ENCODE measurements at regions not wholly inside any gene's neighbourhood (a gene's known extent, or its start where the extent isn't known, plus 50 kb on each side); places are given as distances from the start of the nearest gene placed in this dataset.
"Not testable (repeated sequence)": the region's sequence is repeated elsewhere in the genome, so short reads cannot be mapped to it uniquely, and the experiment has no call there.

DNA sequence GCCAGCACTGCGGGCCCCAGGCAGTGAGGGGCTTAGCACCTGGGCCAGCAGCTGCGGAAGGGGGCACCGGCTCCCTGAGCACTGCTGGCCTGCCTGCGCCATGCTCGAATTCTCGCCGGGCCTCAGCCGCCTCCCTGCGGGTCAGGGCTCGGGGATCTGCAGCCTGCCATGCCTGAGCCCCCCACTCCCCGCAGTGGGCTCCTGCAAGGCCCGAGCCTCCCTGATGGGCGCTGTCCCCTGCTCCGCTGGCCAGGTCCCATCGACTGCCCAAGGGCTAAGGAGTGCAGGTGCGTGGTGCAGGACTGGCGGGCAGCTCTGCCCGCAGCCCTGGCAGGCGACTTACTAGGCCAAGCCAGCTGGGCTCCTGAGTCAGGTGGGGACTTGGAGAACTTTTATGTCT lies 133.3 kb upstream of the LMNTD1 start:
- DNase-seq = no peak

DNA sequence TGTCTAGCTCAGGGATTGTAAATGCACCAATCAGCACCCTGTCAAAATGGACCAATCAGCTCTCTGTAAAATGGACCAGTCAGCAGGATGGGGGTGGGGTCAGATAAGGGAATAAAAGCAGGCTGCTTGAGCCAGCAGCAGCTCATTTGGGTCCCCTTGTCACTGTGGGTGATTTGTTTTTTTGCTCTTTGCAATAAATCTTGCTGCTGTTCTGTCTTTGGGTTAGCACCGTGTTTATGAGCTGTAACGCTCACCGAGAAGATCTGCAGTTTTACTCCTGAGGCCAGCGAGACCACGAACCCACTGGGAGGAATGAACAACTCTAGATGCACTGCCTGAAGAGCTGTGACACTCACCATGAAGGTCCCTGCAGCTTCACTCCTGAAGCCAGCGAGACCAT lies 134.1 kb upstream of the LMNTD1 start:
- DNase-seq = no peak

DNA sequence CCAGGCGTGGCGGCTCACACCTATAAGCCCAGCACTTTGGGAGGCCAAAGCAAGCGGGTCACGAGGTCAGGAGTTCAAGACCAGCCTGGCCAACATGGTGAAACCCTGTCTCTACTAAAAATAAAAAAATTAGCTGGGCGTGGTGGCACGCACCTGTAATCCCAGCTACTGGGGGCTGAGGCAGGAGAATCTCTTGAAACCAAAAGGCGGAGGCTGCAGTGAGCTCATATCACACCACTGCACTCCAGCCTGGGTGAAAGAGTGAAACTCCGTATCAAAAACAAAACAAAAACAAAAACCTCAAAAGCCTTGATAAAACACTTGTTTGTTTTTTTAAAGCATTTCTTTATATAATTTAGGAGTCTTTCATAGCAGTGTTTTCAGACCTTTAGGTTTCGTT lies 135.8 kb upstream of the LMNTD1 start:
- DNase-seq = not testable (repeated sequence)

DNA sequence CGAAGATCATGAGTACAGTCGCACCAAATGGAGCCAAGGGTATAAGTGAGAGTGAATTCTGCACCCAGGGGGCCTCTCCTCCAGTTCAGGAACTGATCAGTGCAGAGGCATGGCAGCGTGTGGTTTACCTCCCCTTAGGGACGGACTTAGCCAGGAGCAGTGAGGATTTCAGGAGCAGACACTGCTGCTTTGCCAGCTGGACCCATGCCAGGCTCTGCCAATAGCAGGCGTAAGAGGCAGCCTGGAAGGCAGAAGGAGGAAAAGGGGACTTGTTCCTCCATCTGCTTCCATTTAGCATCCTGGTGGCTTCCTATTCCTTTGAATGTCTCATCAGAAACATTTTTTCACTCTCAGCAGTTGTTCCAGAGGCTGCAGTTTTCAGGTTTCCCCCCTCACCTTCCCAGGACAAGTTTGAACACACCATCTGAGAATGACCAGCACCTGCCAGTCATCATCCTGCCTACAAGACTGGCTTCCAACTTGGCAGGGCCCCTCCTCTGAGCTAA lies 137.0 kb upstream of the LMNTD1 start:
- peak; percentile 67 for DNase-seq

DNA sequence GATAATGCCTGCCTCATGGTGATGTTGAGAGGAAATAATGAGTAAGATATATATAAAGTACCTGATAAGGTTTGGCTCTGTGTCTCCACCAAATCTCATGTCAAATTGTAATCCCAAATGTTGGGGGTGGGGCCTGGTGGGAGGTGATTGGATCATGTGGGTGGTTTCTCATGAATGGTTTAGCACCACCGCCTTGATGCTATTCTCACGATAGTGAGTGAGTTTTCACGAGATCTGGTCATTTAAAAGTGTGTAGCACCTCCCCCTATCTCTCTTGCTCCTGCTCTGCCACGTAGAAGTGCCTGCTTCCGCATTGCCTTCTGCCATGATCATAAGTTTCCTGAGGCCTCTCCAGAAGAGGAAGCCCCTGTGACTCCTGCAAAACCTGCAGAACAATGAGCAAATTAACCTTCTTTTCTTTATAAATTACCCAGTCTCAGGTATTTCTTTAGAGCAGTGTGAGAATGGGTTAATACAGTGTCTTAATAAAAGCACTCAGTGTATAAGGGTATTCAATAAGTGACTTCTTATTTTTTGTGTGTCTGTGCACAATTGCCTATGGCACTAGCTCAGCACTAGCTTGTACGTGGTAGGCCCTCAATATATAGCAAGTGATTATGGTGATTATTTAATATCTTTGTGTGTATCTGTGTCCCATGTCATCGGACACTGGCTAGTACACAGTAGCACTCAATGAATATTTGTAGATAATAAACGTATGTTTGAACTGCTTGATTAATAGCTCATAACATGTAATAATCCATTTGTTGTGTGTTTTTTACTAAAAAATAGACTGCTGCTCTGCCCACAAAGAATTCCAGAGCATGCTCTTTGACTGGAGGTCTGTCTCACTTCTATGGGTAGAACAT lies 138.1 kb upstream of the LMNTD1 start:
- no peak for DNase-seq

DNA sequence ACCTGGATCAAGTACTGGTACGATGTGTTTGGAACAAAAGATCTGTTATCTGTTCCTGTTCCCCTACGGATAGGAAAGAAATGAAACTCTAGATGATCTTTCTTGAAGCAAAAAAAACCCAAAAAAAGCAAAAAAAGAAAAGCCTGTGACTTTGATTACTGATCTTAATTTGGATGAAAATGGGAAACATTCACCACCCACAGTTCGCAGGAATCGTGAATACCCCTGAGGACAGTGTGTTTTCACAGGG lies 138.7 kb upstream of the LMNTD1 start:
- no peak for DNase-seq

DNA sequence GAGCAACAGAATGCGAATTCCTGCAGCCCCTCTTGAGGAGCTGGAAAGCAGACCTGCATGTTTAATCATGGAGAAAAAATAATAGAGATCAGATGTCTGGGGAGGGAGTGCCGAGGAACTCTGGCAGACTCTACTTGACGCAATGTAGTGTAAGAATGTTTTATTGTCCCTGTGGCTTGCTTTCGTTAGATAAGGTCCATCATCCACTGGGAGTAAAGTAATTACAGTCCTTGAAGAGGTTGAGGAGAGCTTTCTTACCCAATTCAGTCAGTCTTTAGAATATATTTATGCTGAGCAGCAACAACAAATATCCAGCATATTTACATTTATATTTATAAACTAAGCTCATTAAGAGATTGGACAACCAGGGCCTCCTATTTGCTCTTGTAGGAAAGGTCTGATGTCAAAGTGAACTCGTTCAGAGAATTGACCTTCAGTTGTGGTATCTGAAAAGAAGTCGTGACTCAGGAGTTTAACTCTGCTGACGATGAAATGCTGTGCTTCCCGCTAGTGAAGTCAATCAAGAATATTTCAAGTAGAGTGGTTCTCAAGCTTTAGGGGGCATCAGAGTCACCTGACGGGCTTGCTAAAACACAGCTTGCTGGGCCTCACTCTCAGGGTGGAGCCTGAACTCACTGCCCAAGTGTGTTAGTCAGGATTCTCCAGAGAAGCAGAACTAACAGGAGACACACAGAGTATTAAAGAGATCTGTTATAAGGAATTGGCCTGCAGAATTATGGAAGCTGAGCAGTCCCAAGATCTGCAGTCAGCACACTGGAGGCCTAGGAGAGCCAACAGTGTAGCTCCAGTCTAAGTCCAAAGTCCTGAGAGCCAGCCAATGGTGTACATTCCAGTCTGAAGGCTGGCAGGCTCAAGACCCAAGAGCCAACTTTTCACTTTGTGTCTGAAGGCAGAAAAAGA lies 139.3 kb upstream of the LMNTD1 start:
- no peak for DNase-seq

DNA sequence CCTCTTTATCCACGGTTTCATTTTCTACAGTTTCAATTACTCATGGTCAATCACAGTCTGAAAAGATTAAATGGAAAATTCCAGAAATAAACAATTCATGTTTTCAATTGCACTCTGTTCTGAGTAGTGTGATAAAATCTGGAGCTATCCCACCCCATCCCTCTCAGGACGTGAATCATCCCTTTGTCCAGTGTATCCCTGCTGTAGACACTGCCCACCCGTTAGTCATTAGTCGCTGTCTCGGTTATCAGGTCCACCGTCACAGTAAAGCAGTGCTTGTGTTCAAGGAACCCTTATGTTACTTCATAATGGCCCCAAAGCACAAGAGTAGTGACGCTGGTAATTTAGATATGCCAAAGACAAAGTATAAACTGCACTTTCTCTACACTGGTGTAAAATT lies 141.0 kb upstream of the LMNTD1 start:
- no peak for DNase-seq

DNA sequence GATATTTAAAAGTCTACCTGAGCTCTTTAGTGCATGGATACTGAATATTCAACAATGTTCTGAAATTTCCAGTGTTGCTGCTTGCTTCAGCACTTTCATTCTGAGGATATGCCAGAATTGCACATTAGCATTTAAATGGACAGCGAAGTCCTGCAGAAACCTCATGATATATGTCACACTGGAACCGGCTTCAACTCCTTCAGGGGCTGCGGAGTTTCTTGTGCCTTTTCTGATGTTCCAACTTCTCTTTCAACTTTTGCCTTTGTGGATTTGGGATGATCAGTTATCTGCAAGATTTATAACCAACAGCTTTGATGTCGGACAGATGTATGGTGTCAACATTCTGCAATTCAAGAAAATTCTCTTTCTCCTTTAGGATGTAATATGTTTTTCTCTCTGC lies 142.5 kb upstream of the LMNTD1 start:
- DNase-seq = no peak

DNA sequence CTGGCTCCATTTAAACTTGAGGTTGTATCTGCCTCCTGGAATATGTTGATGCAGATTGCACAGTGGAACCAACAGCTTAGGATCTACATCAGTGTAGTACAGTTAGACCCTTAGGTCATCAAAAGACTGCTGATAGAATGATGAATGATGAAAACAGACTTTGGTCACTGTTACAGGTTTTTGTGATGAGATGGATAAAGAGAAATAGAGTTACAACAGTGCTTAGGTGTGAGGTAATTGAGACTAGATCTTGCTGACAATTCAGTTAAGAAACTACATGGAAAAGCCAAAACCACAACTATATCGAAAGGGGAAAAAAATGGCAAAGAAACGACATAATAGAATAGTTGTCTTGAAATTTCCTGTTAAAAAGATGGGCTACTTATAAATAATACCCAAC lies 145.7 kb upstream of the LMNTD1 start:
- DNase-seq = no peak

DNA sequence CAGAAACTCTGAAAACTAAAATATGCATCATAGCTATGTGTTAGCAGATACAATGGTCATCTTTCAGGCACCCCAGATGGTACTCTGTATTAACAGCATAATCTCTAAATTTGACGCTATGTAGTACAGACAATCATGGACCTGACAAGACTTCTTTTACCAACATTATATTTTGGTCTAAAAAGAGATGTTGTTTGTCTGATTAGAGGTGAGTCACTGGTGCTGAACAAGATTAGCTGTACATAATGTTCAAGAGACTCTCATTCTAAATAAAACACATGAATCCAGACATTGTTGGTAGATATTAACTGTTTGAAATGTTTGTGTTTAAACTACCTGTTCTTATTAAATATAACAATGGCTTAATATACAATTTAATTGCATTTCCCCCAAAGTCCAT lies 146.4 kb upstream of the LMNTD1 start:
- no peak for DNase-seq

DNA sequence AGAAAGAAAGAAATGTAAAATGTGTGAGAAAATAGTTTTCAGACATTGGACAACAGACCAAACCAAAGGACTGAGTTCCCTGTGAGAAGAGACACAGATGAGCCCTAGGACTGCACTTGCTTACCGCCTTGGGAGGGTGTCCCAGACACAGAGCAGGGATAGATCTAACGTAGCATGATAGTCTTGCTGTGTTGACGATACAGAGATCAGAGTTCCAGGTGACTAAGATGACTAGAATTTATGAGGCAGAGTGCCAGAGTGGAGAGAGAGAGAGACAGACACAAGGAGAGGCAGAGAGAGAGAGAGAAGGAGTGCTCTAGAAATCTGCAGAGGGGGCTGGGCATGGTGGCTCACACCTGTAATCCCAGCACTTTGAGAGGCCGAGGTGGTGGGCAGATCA lies 148.2 kb upstream of the LMNTD1 start:
- DNase-seq = no peak

DNA sequence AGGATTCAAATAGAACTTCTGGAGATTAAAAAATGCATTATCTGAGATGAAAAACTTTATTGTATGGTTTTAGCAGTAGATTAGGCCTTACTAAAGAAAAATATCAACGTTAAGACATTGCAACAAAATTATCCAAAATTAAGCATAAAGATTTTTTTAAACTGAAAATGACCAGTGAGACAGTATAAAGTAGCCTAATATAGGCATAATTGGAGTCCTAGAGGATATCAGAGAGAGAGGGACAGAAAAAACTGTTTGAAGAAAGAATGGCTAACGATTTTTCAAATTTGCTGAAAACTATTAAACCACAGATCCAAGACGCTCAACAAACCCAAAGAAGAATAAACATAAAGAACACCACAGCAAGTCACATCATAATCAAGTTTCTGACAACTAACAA lies 149.5 kb upstream of the LMNTD1 start:
- no peak for DNase-seq

DNA sequence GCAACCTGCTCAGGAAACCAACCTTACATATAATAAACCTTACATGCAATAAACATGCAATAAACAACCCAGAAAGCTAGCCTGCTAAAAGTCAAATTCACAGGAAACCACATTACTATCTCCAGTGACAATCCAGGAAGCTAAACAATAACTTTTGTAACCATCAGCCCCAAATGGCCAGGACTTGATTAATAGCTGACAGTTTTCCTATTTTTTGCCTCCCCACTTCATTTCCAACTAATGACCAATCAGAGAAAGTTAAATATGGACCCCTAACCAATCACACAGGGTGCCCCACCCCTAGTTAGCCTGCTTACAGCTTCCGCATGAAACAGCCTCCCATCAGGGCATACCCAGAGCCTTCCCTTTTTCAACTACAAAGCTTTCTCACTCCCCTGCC lies 152.2 kb upstream of the LMNTD1 start:
- DNase-seq = no peak

DNA sequence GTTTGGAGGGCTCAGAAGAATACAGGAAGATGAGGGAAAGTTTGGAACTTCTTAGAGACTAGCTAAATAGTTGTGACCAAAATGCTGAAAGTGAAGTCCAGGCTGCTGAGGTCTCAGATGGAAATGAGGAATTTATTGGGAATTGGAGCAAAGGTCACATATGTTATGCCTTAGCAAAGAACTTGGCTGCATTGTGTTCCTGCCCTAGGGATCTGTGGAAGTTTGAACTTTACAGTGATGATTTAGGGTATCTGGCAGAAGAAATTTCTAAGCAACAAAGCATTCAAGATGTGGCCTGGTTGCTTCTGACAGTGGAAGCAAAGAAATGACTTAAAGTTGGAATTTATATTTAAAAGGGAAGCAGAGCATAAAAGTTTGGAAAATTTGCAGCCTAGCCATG lies 153.6 kb upstream of the LMNTD1 start:
- DNase-seq = not testable (repeated sequence)

DNA sequence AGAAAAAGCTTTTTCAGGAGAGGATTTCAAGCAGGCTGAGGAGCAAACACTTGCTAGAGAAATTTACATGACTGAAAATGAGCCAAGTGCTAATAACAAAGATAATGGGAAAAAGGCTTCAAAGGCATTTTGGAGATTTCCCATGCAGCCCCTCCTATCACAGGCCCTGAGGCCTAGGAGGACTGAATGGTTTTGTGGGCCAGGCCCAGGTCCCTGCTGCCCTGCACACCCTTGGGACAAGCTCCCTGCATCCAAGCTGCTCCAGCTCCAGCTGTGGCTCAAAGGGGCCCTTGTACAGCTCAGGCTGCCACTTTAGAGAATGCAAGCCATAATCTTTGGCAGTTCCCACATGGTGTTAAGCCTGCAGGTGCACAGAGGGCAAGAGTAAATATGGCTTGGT lies 154.0 kb upstream of the LMNTD1 start:
- no peak for DNase-seq

DNA sequence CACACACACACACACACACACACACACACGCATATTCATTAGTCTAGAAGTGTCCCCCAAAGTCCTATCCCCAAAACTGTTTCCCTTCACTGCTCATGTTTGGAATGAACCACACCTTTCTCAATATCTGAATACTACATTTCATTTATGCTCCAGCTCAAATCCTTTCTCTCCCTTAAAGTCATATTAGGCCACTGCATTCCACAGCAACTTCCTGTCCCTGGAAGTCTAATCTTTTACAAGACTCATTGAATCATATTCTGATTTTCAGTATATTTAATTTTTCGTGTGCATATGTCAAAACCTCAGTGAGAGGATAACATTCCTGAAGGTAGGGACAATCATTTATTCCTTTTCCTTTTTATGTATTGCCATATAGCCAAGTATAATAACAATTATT lies 155.6 kb upstream of the LMNTD1 start:
- no peak for DNase-seq

DNA sequence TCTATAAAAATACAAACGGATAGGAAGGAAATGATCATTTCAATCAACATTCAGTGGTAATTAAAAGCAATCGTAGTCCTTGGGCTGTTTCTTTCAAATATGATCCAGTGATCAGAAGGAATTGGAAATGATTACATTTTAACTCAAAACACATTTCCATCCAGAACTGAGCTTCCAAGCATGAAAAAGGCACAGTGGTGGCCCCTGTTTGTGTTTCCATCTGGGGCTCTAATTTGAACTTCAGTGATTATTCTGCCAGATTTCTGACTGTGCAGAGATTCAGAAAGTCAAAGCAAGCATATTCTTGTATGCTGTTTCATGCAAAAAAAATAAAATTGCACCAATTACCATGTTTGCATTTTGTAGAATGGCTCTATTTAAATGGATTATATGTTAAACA lies 157.0 kb upstream of the LMNTD1 start:
- DNase-seq = no peak

DNA sequence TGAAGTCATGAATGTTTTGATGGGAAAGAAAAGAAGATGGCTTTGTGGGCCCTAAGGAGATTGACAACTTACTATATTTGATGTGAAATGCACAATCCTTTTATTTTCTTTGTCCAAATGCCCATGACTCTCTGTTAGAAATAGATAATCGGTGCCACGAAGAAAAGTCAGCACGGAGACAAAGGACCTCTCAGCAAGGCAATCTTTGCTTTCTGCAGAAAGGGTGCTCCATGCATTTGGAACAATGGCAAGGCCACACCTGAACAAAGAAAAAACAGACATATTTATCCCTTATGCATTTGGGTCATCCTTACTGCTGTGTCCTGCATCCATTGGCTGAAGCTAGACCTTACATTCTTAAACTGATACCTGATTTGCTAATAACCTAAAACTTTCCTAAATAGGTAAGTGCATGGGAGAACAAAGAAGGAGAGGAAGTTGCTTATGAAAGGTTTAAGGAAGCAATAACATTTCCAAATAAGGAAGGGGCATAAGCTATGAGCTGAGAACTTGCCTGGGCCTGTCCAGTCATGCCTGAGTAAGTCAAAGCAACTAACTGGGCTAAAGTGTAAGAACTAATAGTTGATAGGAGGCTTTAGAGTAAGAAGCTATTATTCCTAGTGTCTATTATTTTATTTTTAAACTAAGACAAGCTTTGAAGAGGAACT lies 158.0 kb upstream of the LMNTD1 start:
- not testable (repeated sequence) for DNase-seq

DNA sequence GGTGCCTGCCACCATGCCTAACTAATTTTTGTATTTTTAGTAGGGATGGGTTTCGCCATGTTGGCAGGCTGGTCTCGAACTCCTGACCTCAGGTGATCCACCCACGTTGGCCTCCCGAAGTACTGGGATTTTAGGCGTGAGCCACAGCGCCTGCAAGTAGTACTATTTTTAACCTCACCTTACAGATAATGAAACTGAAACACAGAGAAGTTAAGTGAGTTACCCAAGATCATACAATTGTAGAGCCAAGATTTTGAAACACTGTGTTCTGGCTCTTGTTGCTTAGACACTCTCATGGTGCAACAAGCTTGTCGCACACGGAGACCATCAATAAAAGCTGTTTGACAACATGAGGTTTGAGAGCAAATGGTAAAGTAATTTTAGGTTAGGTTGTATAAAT lies 159.1 kb upstream of the LMNTD1 start:
- DNase-seq = no peak

DNA sequence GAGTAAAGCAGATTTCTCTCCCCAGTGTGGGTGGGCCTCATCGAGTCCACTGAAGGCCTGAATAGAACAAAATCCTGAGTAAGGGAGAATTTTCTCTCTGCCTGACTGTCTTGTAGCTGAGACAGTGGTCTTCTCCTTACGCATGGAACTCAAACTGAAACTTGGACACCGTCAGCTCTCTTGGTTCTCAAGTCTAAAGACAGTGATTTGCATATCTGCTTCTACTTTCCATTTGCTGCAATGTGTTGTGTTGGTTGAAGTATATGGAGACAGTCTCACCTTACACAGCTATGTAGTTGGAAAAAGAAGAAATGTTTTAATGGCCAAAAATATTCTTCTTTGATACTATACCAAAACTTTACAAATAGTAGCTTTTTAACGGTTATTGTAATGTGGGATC lies 160.2 kb upstream of the LMNTD1 start:
- no peak for DNase-seq

DNA sequence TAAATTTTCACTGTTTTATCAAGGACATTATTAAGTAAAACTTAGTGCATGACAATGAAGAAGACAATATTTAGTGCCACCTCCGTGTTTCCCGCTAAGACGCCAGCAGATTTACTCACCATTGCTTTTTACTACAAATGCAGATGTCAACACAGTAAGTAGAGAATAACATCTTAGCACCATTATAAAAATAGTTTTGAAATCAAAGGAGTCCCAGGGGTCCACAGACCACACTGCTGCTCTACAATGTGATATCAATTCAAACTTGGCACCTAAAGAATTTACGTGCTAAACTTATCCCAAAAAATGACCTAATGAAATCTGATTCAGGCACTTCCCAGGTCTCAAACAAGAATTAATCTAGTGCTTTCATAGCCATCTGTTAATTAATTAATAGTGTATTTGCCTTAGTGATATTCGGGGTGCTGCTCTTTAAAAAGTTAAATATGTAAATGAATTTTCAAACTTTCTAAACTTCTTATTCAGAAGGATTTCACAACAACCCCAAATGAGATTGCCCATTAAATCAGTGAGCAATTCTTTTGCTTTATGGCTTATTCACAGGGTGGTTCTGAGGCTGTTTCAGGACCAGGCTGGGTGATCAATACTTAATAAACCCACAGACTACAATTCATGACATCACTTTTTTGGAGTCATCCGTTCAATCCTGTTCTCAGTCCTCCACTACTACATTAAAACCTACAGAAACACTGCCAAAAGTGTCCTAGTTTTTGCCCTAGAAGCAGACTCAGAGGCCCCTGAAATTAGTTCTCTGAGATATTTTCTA lies 161.3 kb upstream of the LMNTD1 start:
- no peak for DNase-seq

DNA sequence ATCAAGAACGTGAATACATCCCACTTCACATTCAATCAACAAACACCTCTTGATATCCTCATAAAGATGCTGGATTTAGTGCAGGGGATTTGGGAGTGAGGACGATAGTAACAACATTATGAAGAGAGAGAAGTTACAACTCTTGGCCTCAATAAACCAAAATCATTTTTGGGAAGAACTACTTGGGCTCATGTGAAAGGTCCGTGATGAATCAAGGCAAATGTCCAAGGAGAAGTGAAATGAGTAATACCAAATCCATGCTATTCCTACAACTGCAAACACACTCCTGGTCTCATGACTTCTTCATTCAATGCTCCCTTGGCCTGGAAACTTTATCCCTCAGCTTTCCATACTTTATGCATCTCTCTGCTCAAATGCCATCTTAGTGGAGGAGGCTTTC lies 162.0 kb upstream of the LMNTD1 start:
- no peak for DNase-seq

Measured in NCI-H2171 (cell line).